ENCODE measurements at regions not wholly inside any gene's neighbourhood (a gene's known extent, or its start where the extent isn't known, plus 50 kb on each side); places are given as distances from the start of the nearest gene placed in this dataset.

DNA sequence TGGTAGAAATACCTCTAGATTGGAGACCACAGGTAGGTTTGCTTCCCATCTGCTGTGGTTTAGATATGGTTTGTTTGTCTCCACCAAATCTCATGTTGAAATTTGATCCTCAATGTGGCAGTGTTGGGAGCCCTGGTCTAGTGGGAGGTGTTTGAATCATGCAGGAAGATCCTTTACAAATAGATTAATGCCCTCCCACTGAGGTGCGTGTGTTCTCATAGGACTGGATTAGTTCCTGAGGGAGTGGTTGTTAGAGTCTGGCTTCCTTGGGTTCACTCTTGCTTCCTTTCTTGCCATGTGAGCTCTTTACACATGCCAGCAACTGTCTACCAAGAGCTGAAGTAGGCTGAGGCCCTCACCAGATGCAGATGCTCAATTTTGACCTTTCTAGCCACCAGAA, 391.1 kb upstream of the GRIA1 start:
- TF ChIP-seq, protein P1, sequence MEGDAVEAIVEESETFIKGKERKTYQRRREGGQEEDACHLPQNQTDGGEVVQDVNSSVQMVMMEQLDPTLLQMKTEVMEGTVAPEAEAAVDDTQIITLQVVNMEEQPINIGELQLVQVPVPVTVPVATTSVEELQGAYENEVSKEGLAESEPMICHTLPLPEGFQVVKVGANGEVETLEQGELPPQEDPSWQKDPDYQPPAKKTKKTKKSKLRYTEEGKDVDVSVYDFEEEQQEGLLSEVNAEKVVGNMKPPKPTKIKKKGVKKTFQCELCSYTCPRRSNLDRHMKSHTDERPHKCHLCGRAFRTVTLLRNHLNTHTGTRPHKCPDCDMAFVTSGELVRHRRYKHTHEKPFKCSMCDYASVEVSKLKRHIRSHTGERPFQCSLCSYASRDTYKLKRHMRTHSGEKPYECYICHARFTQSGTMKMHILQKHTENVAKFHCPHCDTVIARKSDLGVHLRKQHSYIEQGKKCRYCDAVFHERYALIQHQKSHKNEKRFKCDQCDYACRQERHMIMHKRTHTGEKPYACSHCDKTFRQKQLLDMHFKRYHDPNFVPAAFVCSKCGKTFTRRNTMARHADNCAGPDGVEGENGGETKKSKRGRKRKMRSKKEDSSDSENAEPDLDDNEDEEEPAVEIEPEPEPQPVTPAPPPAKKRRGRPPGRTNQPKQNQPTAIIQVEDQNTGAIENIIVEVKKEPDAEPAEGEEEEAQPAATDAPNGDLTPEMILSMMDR (IDR thresholded peaks at IDR 0.05; ENCODE audit: insufficient read depth, low read length, poor library complexity, severe bottlenecking): no peak
- no peak for TF ChIP-seq EZH2phosphoT487 (conservative IDR thresholded peaks at IDR 0.05; ENCODE audit: low read length)

All from SU-DHL-6 (cell line).